ENCODE measurements at regions not wholly inside any gene's neighbourhood (a gene's known extent, or its start where the extent isn't known, plus 50 kb on each side); places are given as distances from the start of the nearest gene placed in this dataset.
A peak's percentile ranks its signal among the peaks of the same experiment; 100 is the strongest.

DNA sequence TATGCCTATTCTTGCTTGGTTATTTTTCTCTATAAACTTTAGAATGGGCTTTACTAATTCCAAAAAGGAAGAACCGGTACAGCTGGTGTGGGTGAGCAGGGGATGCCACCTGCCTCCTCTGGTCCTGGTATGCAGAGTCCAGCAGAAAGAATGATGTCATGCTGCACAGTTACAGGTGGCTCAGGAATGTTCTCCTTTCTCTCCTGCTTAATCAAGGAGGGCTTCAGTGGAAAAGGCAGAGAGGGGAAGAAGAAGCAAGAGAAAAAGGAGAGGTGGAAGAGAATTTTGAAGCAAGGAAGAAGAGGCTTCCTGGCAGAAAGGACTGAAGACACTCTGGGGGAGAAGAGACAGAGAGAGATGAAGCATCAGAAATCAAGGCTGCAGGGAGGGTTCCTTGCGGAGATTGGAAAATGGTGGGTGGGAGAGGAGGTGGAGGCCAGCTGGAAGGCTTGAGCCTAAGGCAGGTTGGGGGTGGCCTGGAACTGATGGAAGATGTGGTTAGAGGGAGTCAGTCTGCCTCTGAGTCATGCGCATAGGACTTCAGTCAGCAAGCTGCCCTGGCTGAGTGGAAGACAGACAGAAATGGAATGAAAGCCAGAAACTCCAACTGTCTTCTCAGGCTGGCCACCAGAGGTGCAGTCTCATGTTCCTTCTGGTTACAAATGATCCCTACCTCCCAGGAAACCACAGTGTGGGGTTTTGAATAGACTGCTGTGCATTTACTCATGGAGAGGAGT is 64.6 kb upstream of the CRHR1 start:
- TF ChIP-seq POLR2A (IDR thresholded peaks at IDR 0.05) (no peak), CTCF (IDR thresholded peaks at IDR 0.05 in 4 of 5, conservative IDR thresholded peaks at IDR 0.05 in 1 of 5) (peak; percentile 51 to 65 (median 54))
